CD14-positive monocyte (primary cell): ENCODE measurements at regions not wholly inside any gene's neighbourhood (a gene's known extent, or its start where the extent isn't known, plus 50 kb on each side); places are given as distances from the start of the nearest gene placed in this dataset.

Source experiments
- DNase-seq, 3 donors: peaks; one replicate each; pipeline ENCODE4 v3.0.0-alpha.2; 2011 to 2022
- H2AFZ ChIP-seq: 2 replicates; pipeline ENCODE4 v1.6.0; 2012; ENCODE audit warnings: mild to moderate bottlenecking, low read depth, low read length, inconsistent platforms; ENCODE audit not compliant: insufficient read depth, poor library complexity, severe bottlenecking
- H3K27ac ChIP-seq, 2 donors: 1 replicate in 1 of 2; 2 replicates in 1 of 2; pipeline ENCODE4 v1.5.1; 2012 to 2013; ENCODE audit warnings: low read length in 2 of 2, control low read depth in 1 of 2, inconsistent platforms in 1 of 2, low read depth in 1 of 2, mild to moderate bottlenecking in 1 of 2
- H3K27me3 ChIP-seq, 2 donors: one replicate each; pipeline versions ENCODE4 v1.6.0 to v1.6.1; 2011 to 2013; ENCODE audit warnings: low read length in 2 of 2; ENCODE audit not compliant: control insufficient read depth in 2 of 2, insufficient read depth in 2 of 2
- H3K36me3 ChIP-seq, 2 donors: replicated peaks in 1 of 2; 1 replicate in 1 of 2; 2 replicates in 1 of 2; pipeline versions ENCODE4 v1.5.1 to v1.6.1; 2012 to 2013; ENCODE audit warnings: low read length in 2 of 2, control low read depth in 1 of 2, inconsistent platforms in 1 of 2, mild to moderate bottlenecking in 1 of 2; ENCODE audit not compliant: insufficient read depth in 2 of 2, control insufficient read depth in 1 of 2
- H3K4me1 ChIP-seq, 2 donors: 1 replicate in 1 of 2; 2 replicates in 1 of 2; pipeline versions ENCODE4 v1.5.1 to v1.6.1; 2012 to 2013; ENCODE audit warnings: low read length in 2 of 2, control low read depth in 1 of 2, inconsistent platforms in 1 of 2, mild to moderate bottlenecking in 1 of 2, moderate library complexity in 1 of 2; ENCODE audit not compliant: insufficient read depth in 2 of 2, control insufficient read depth in 1 of 2
- H3K4me2 ChIP-seq: replicated peaks from 2 replicates; pipeline ENCODE3; 2012; ENCODE audit warnings: low read length, moderate library complexity, mild to moderate bottlenecking; ENCODE audit not compliant: poor library complexity, severe bottlenecking; ENCODE audit errors: extremely low read depth
- H3K4me3 ChIP-seq, 3 experiments: fragments of 200-600 bp in 1 of 3; sonication (generic) in 1 of 3; replicated peaks in 1 of 3; 1 replicate in 2 of 3; 2 replicates in 1 of 3; pipeline ENCODE4 v1.5.1; 2011 to 2013; ENCODE audit warnings: low read length in 3 of 3, mild to moderate bottlenecking in 3 of 3, control low read depth in 2 of 3, low read depth in 2 of 3, inconsistent platforms in 1 of 3, moderate library complexity in 1 of 3
- H3K79me2 ChIP-seq: 2 replicates; pipeline ENCODE4 v1.6.0; 2012; ENCODE audit warnings: mild to moderate bottlenecking, control low read depth, inconsistent platforms, low read length, moderate library complexity; ENCODE audit not compliant: insufficient read depth
- H3K9ac ChIP-seq: 2 replicates; pipeline ENCODE4 v1.6.0; 2017; ENCODE audit warnings: low read length, mild to moderate bottlenecking; ENCODE audit not compliant: insufficient read depth, poor library complexity, severe bottlenecking
- H3K9me3 ChIP-seq, 2 donors: replicated peaks in 1 of 2; 1 replicate in 1 of 2; 2 replicates in 1 of 2; pipeline versions ENCODE4 v1.5.1 to v1.6.1; 2012 to 2013; ENCODE audit warnings: low read length in 2 of 2, control low read depth in 1 of 2; ENCODE audit not compliant: control insufficient read depth in 1 of 2, insufficient read depth in 1 of 2
- H4K20me1 ChIP-seq: 2 replicates; pipeline ENCODE4 v1.6.0; 2012; ENCODE audit warnings: mild to moderate bottlenecking, low read length, control low read depth, moderate library complexity; ENCODE audit not compliant: insufficient read depth
- H3K27ac Mint-ChIP-seq, 7 donors: one replicate each; pipeline ENCODE4 v1.8.0; 2020; ENCODE audit warnings: mild to moderate bottlenecking in 7 of 7, mixed read lengths in 7 of 7, moderate library complexity in 6 of 7, inconsistent platforms in 2 of 7
- H3K27me3 Mint-ChIP-seq, 3 donors: one replicate each; pipeline ENCODE4 v1.8.0; 2021 to 2022; ENCODE audit warnings: low read depth in 3 of 3, mild to moderate bottlenecking in 3 of 3, mixed read lengths in 3 of 3, moderate library complexity in 3 of 3, inconsistent platforms in 1 of 3
- H3K36me3 Mint-ChIP-seq, 2 donors: one replicate each; pipeline ENCODE4 v1.8.0; 2020; ENCODE audit warnings: mixed read lengths in 2 of 2, inconsistent platforms in 1 of 2, mild to moderate bottlenecking in 1 of 2
- H3K4me1 Mint-ChIP-seq: one replicate; pipeline ENCODE4 v1.8.0; 2020; ENCODE audit warnings: mild to moderate bottlenecking, mixed read lengths
- H3K4me3 Mint-ChIP-seq, 2 donors: one replicate each; pipeline ENCODE4 v1.8.0; 2020; ENCODE audit warnings: mild to moderate bottlenecking in 2 of 2, mixed read lengths in 2 of 2, moderate library complexity in 1 of 2
- H3K9me3 Mint-ChIP-seq, 7 donors: one replicate each; pipeline ENCODE4 v1.8.0; 2020 to 2022; ENCODE audit warnings: mixed read lengths in 7 of 7, mild to moderate bottlenecking in 6 of 7, moderate library complexity in 6 of 7, inconsistent platforms in 2 of 7
- WGBS: methylation state at CpG from one replicate; pipeline ENCODE4 v1.1.5; 2013; ENCODE audit warnings: missing lambda C conversion rate; ENCODE audit not compliant: insufficient coverage; 5-methylcytosine and 5-hydroxymethylcytosine counted together
- intact Hi-C, 2 donors: fragments of 100-400 bp; cut with micrococcal nuclease; formaldehyde crosslinking; loops; one replicate each; pipeline versions ENCODE4 v1.15.0 to v1.15.1; 2023
- TF ChIP-seq, protein P1 (sequence below): fragments of 200-600 bp; IDR thresholded peaks from one replicate; pipeline ENCODE4 v1.8.0; 2022; ENCODE audit warnings: antibody characterized with exemption, mild to moderate bottlenecking

DNA sequence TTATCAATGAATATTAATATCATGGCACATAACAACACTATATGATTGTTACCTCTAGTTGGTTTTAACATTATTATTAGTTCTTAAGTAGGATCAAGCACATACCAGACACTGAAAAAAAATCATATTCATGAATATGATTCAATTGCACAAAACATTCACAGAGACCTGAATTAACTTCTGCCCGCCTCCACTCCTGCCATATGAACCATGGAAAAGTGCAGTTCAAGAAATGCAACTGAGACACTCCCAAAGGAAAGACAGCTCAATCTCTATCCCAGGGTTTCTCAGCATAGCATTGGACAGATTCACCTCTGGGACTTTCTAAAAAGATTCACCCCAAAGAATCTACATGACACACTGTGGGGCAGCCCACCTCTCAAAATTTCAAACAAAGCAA, 103.5 kb upstream of the KCNIP4 start:
- H3K27me3 Mint-ChIP-seq, result peaks cover 0 to 4% (median 0%) of the 10 kb centered on the region in 3 donors
- peaks cover 0 to 18% (median 2%) of the 10 kb centered on the region in 7 donors for H3K9me3 Mint-ChIP-seq
- DNase-seq, result no peak
- Histone ChIP-seq H2AFZ (no peak overlapping the region), H4K20me1 (no peaks in the 10 kb centered on the region), H3K27me3 (no peaks in the 10 kb centered on the region), H3K79me2 (no peaks in the 10 kb centered on the region), H3K9me3 (peaks cover 5 to 9% of the 10 kb centered on the region in 2 donors), H3K4me1 (no peaks in the 10 kb centered on the region), H3K4me2 (no peak overlapping the region), H3K27ac (no peak overlapping the region), H3K9ac (no peak overlapping the region), H3K36me3 (no peaks in the 10 kb centered on the region), H3K4me3 (no peak overlapping the region)
- H3K36me3 Mint-ChIP-seq, result no peaks in the 10 kb centered on the region
- H3K27ac Mint-ChIP-seq, result no peak overlapping the region
- WGBS, result 90% methylated on average over 1 of the region's 1 CpG
- intact Hi-C loops, result no loop called here
- TF ChIP-seq, protein P1, sequence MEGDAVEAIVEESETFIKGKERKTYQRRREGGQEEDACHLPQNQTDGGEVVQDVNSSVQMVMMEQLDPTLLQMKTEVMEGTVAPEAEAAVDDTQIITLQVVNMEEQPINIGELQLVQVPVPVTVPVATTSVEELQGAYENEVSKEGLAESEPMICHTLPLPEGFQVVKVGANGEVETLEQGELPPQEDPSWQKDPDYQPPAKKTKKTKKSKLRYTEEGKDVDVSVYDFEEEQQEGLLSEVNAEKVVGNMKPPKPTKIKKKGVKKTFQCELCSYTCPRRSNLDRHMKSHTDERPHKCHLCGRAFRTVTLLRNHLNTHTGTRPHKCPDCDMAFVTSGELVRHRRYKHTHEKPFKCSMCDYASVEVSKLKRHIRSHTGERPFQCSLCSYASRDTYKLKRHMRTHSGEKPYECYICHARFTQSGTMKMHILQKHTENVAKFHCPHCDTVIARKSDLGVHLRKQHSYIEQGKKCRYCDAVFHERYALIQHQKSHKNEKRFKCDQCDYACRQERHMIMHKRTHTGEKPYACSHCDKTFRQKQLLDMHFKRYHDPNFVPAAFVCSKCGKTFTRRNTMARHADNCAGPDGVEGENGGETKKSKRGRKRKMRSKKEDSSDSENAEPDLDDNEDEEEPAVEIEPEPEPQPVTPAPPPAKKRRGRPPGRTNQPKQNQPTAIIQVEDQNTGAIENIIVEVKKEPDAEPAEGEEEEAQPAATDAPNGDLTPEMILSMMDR, result no peak
- no peaks in the 10 kb centered on the region for H3K4me1 Mint-ChIP-seq
- H3K4me3 Mint-ChIP-seq, result no peak overlapping the region

DNA sequence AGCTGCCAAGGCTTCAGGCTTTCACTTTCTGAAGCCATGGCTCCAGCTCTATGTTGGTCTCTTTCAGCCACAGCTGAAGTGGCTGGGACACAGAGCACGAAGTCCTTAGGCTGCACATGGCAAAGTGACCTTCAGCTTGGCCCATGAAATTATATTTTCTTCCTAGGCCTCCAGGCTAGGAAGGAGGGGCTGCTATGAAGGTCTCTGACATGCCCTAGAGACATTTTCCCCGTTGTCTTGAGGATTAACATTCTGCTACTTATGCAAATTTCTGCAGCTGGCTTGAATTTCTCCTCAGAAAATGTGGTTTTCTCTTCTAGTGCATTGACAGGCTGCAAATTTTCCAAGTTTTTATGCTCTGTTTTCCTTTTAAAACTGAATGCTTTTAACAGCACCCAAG, 99.8 kb upstream of the KCNIP4 start:
- Mint-ChIP-seq H3K27me3 (peaks cover 0 to under 1% (median 0%) of the 10 kb centered on the region in 3 donors), H3K4me3 (no peak overlapping the region), H3K9me3 (peaks cover 0 to 16% (median 6%) of the 10 kb centered on the region in 7 donors), H3K27ac (no peak overlapping the region), H3K36me3 (no peaks in the 10 kb centered on the region), H3K4me1 (no peaks in the 10 kb centered on the region)
- Histone ChIP-seq H3K4me3 (no peak overlapping the region), H3K36me3 (no peaks in the 10 kb centered on the region), H3K4me1 (no peaks in the 10 kb centered on the region), H4K20me1 (no peaks in the 10 kb centered on the region), H3K27me3 (no peaks in the 10 kb centered on the region), H3K9ac (no peak overlapping the region), H3K27ac (no peak overlapping the region), H3K9me3 (peaks cover 5 to 9% of the 10 kb centered on the region in 2 donors), H3K4me2 (no peak overlapping the region), H2AFZ (no peak overlapping the region), H3K79me2 (no peaks in the 10 kb centered on the region)
- intact Hi-C loops, result no loop called here
- 100% methylated on average over 1 of the region's 2 CpGs for WGBS
- TF ChIP-seq, protein P1, result no peak
- no peak for DNase-seq
